ENCODE measurements at regions not wholly inside any gene's neighbourhood (a gene's known extent, or its start where the extent isn't known, plus 50 kb on each side); places are given as distances from the start of the nearest gene placed in this dataset.

- peaks cover 0 to 18% (median 16%) of the 10 kb centered on the region in 4 donors for H3K4me1 ChIP-seq
- no peaks in the 10 kb centered on the region for H3K36me3 ChIP-seq
- no peaks in the 10 kb centered on the region for H3K9me3 ChIP-seq
- intact Hi-C loops (cut with DNase I): loop anchor here (5.0 kb wide), 1 partner anchor 1206 kb away; the partner anchor contains the start of gene HOXA7
- H3K4me3 ChIP-seq: peak overlapping the region; percentile 38 to 75 (median 62)
- peaks cover 0 to 5% (median 0%) of the 10 kb centered on the region in 3 donors for H3K27me3 ChIP-seq
- H3K27ac ChIP-seq: peak overlapping the region; percentile 29 to 67 (median 60)
- peak; percentile 66 for DNase-seq
- 3 to 8% methylated on average over 46 of the region's 46 CpGs for WGBS, 2 donors
- TF ChIP-seq POLR2A (IDR thresholded peaks at IDR 0.05) (peak in 1 of 2 donors; percentile 62), POLR2AphosphoS5 (IDR thresholded peaks at IDR 0.05) (peak in 1 of 4 donors; percentile 47), EP300 (IDR thresholded peaks at IDR 0.05) (no peak), CTCF (IDR thresholded peaks at IDR 0.05) (no peak)
These were observed 200.4 kb upstream of the NFE2L3 start for GRCh38 chr7:25951414-25952260.

- DNase-seq: no peak
- Histone ChIP-seq H3K36me3 (no peaks in the 10 kb centered on the region), H3K4me1 (peaks cover 0 to 18% (median 16%) of the 10 kb centered on the region in 4 donors), H3K27ac (no peak overlapping the region), H3K4me3 (peak overlapping the region in 1 of 4 donors; percentile 70), H3K27me3 (peaks cover 0 to 5% (median 0%) of the 10 kb centered on the region in 3 donors), H3K9me3 (no peaks in the 10 kb centered on the region)
- TF ChIP-seq POLR2AphosphoS5 (IDR thresholded peaks at IDR 0.05) (no peak), POLR2A (IDR thresholded peaks at IDR 0.05) (no peak), CTCF (IDR thresholded peaks at IDR 0.05) (no peak), EP300 (IDR thresholded peaks at IDR 0.05) (no peak)
- WGBS, 2 donors: 81 to 87% methylated on average over 19 of the region's 19 CpGs
- intact Hi-C loops (cut with DNase I): loop anchor here (5.0 kb wide), 1 partner anchor 1205 kb away; the partner anchor contains the start of gene HOXA7
These were observed 199.5 kb upstream of the NFE2L3 start for GRCh38 chr7:25952261-25953057.

- Histone ChIP-seq H3K4me3 (no peak overlapping the region), H3K4me1 (peaks cover 0 to 18% (median 16%) of the 10 kb centered on the region in 4 donors), H3K9me3 (no peaks in the 10 kb centered on the region), H3K27ac (no peak overlapping the region), H3K36me3 (no peaks in the 10 kb centered on the region), H3K27me3 (peaks cover 0 to 5% (median 0%) of the 10 kb centered on the region in 3 donors)
- TF ChIP-seq EP300 (IDR thresholded peaks at IDR 0.05): no peak
- TF ChIP-seq POLR2AphosphoS5 (IDR thresholded peaks at IDR 0.05): no peak
- no peak for TF ChIP-seq CTCF (IDR thresholded peaks at IDR 0.05)
- TF ChIP-seq POLR2A (IDR thresholded peaks at IDR 0.05): no peak
- 88% methylated on average over 1 of the region's 1 CpG for WGBS, 2 donors
- intact Hi-C loops (cut with DNase I): loop anchor here (5.0 kb wide), 1 partner anchor 1203 kb away; the partner anchor contains the start of gene HOXA7
- DNase-seq: no peak
These were observed 198.1 kb upstream of the NFE2L3 start for GRCh38 chr7:25953859-25954258.

- H3K4me3 ChIP-seq: no peak overlapping the region
- WGBS, 2 donors: 97 to 100% methylated on average over 3 of the region's 3 CpGs
- intact Hi-C loops (cut with DNase I): loop anchor here (5.0 kb wide), 1 partner anchor 1203 kb away; the partner anchor contains the start of gene HOXA7
- no peaks in the 10 kb centered on the region for H3K36me3 ChIP-seq
- H3K27me3 ChIP-seq: peaks cover 0 to 5% (median 0%) of the 10 kb centered on the region in 3 donors
- no peak overlapping the region for H3K27ac ChIP-seq
- no peak for DNase-seq
- H3K9me3 ChIP-seq: no peaks in the 10 kb centered on the region
- no peak for TF ChIP-seq CTCF (IDR thresholded peaks at IDR 0.05)
- no peak for TF ChIP-seq EP300 (IDR thresholded peaks at IDR 0.05)
- no peak for TF ChIP-seq POLR2AphosphoS5 (IDR thresholded peaks at IDR 0.05)
- no peak for TF ChIP-seq POLR2A (IDR thresholded peaks at IDR 0.05)
- peaks cover 0 to 18% (median 16%) of the 10 kb centered on the region in 4 donors for H3K4me1 ChIP-seq
These were observed 197.6 kb upstream of the NFE2L3 start for GRCh38 chr7:25954395-25954794.

Measured in sigmoid colon (tissue), 6 donors.